ENCODE measurements at regions not wholly inside any gene's neighbourhood (a gene's known extent, or its start where the extent isn't known, plus 50 kb on each side); places are given as distances from the start of the nearest gene placed in this dataset.

DNA sequence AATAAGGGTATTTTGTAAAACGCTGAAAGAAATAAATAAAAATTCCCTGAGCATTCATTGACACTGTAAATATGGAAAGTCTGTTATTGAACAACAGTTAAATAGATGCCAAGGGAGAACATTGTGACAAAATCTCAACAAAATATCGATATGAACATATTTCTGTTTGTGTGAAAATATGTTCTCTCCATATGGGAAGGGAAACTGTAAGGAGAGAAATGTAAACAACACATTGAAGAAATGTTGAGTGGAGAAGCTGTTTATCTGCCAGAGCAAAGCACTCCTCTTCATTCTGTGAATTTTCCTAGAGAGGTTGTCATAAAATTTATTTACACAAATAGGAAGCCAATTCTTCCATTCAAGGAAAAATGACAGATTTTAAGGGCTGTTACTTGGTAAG lies 57.1 kb upstream of the EOMES start:
- ATAC-seq (ENCODE audit: insufficient read depth, low read depth) (no peak), DNase-seq (no peak)
- H4K20me1 ChIP-seq (ENCODE audit: insufficient read depth, low read length), result no peaks in the 10 kb centered on the region
- H3K27me3 ChIP-seq (ENCODE audit: insufficient read depth, low read length, poor library complexity), result no peaks in the 10 kb centered on the region
- no peaks in the 10 kb centered on the region for H3K9me3 ChIP-seq (ENCODE audit: insufficient read depth, low read length, severe bottlenecking)
- no peaks in the 10 kb centered on the region for H3K36me3 ChIP-seq (ENCODE audit: insufficient read depth, low read length)
- no peaks in the 10 kb centered on the region for H3K4me1 ChIP-seq (ENCODE audit: insufficient read depth, low read length)
- no peak overlapping the region for H3K27ac ChIP-seq (ENCODE audit: low read length)
- TF ChIP-seq EZH2 (IDR thresholded peaks at IDR 0.05; ENCODE audit: borderline replicate concordance, low read depth, low read length, severe bottlenecking) (no peak), CTCF (IDR thresholded peaks at IDR 0.05; ENCODE audit: borderline replicate concordance, extremely low read depth, low read length, poor library complexity, severe bottlenecking) (no peak)
- H3K4me3 ChIP-seq (ENCODE audit: low read depth in 1 of 2, low read length in 2 of 2), result no peak overlapping the region
- no peak overlapping the region for H2AFZ ChIP-seq (ENCODE audit: low read depth, low read length)
- H3K4me2 ChIP-seq (ENCODE audit: insufficient read depth, low read length), result no peak overlapping the region
- no peak overlapping the region for H3K9ac ChIP-seq (ENCODE audit: low read depth, low read length)
- H3K79me2 ChIP-seq (ENCODE audit: insufficient read depth, low read length), result no peaks in the 10 kb centered on the region

GRCh38 chr3:27789420-27789819 lies 67.3 kb upstream of the EOMES start:
- H3K4me2 ChIP-seq (ENCODE audit: insufficient read depth, low read length), result no peak overlapping the region
- H3K9me3 ChIP-seq (ENCODE audit: insufficient read depth, low read length, severe bottlenecking), result no peaks in the 10 kb centered on the region
- TF ChIP-seq EZH2 (IDR thresholded peaks at IDR 0.05; ENCODE audit: borderline replicate concordance, low read depth, low read length, severe bottlenecking) (no peak), CTCF (IDR thresholded peaks at IDR 0.05; ENCODE audit: borderline replicate concordance, extremely low read depth, low read length, poor library complexity, severe bottlenecking) (no peak)
- H4K20me1 ChIP-seq (ENCODE audit: insufficient read depth, low read length), result no peaks in the 10 kb centered on the region
- H3K36me3 ChIP-seq (ENCODE audit: insufficient read depth, low read length), result no peaks in the 10 kb centered on the region
- H3K4me1 ChIP-seq (ENCODE audit: insufficient read depth, low read length), result no peaks in the 10 kb centered on the region
- H3K79me2 ChIP-seq (ENCODE audit: insufficient read depth, low read length), result no peaks in the 10 kb centered on the region
- no peak overlapping the region for H3K9ac ChIP-seq (ENCODE audit: low read depth, low read length)
- DNase-seq, result no peak
- no peak for ATAC-seq (ENCODE audit: insufficient read depth, low read depth)
- no peak overlapping the region for H3K27ac ChIP-seq (ENCODE audit: low read length)
- no peak overlapping the region for H3K4me3 ChIP-seq (ENCODE audit: low read depth in 1 of 2, low read length in 2 of 2)
- H3K27me3 ChIP-seq (ENCODE audit: insufficient read depth, low read length, poor library complexity), result no peaks in the 10 kb centered on the region
- H2AFZ ChIP-seq (ENCODE audit: low read depth, low read length), result no peak overlapping the region

DNA sequence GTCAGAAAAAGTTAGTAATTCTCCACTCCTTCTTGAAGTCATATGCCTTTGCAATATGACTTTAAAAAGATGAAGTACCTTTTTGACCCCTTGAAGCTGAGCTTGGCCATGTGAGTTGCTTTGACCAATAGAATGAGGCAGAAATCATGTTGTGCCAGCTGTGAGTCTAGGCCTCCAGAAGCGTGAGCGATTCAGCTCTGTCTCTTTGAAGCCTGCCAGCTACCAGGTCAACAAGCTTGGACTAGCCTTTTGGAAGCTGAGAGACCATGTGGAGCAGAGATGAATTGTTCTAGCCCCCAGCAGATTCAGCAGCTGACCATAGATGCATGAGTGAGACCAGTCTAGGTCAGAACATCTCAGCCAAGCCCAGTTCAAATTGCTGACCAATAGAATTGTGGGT lies 69.8 kb upstream of the EOMES start:
- H3K4me2 ChIP-seq (ENCODE audit: insufficient read depth, low read length), result no peak overlapping the region
- H3K27me3 ChIP-seq (ENCODE audit: insufficient read depth, low read length, poor library complexity), result no peaks in the 10 kb centered on the region
- no peak for DNase-seq
- H3K9me3 ChIP-seq (ENCODE audit: insufficient read depth, low read length, severe bottlenecking), result no peaks in the 10 kb centered on the region
- no peak for ATAC-seq (ENCODE audit: insufficient read depth, low read depth)
- H3K79me2 ChIP-seq (ENCODE audit: insufficient read depth, low read length), result no peaks in the 10 kb centered on the region
- H3K4me1 ChIP-seq (ENCODE audit: insufficient read depth, low read length), result no peaks in the 10 kb centered on the region
- no peak overlapping the region for H3K4me3 ChIP-seq (ENCODE audit: low read depth in 1 of 2, low read length in 2 of 2)
- H3K36me3 ChIP-seq (ENCODE audit: insufficient read depth, low read length), result no peaks in the 10 kb centered on the region
- no peak overlapping the region for H3K9ac ChIP-seq (ENCODE audit: low read depth, low read length)
- H2AFZ ChIP-seq (ENCODE audit: low read depth, low read length), result no peak overlapping the region
- no peak overlapping the region for H3K27ac ChIP-seq (ENCODE audit: low read length)
- H4K20me1 ChIP-seq (ENCODE audit: insufficient read depth, low read length), result no peaks in the 10 kb centered on the region
- TF ChIP-seq CTCF (IDR thresholded peaks at IDR 0.05; ENCODE audit: borderline replicate concordance, extremely low read depth, low read length, poor library complexity, severe bottlenecking) (no peak), EZH2 (IDR thresholded peaks at IDR 0.05; ENCODE audit: borderline replicate concordance, low read depth, low read length, severe bottlenecking) (no peak)

DNA sequence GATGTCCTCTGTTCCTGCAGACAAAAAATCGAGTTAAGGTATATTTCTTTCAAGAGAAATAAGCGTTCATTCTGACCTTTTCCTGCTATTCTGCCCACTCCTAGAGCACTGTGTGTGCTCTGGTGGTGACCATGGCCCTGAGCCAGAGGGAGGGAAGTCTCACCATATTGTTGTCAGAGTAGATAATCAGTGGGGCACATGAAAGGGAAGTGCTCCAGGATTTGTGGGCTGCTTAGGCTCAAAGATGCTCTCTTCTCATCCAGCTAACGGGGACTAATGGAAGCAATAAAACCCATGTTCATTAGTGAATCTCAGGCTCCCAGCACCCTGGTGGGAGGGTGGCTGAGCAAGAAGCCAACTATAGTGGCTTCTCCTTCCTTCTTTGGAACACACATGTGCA lies 70.7 kb upstream of the EOMES start:
- no peaks in the 10 kb centered on the region for H3K4me1 ChIP-seq (ENCODE audit: insufficient read depth, low read length)

More for the DNA sequence above, 70.7 kb upstream of the EOMES start:
- Histone ChIP-seq H4K20me1 (ENCODE audit: insufficient read depth, low read length) (no peaks in the 10 kb centered on the region), H3K27me3 (ENCODE audit: insufficient read depth, low read length, poor library complexity) (no peaks in the 10 kb centered on the region), H3K9me3 (ENCODE audit: insufficient read depth, low read length, severe bottlenecking) (no peaks in the 10 kb centered on the region), H3K36me3 (ENCODE audit: insufficient read depth, low read length) (no peaks in the 10 kb centered on the region), H3K4me2 (ENCODE audit: insufficient read depth, low read length) (no peak overlapping the region), H3K27ac (ENCODE audit: low read length) (no peak overlapping the region), H3K9ac (ENCODE audit: low read depth, low read length) (no peak overlapping the region), H2AFZ (ENCODE audit: low read depth, low read length) (no peak overlapping the region), H3K4me3 (ENCODE audit: low read depth in 1 of 2, low read length in 2 of 2) (no peak overlapping the region), H3K79me2 (ENCODE audit: insufficient read depth, low read length) (no peaks in the 10 kb centered on the region)
- no peak for DNase-seq
- no peak for ATAC-seq (ENCODE audit: insufficient read depth, low read depth)
- TF ChIP-seq EZH2 (IDR thresholded peaks at IDR 0.05; ENCODE audit: borderline replicate concordance, low read depth, low read length, severe bottlenecking) (no peak), CTCF (IDR thresholded peaks at IDR 0.05; ENCODE audit: borderline replicate concordance, extremely low read depth, low read length, poor library complexity, severe bottlenecking) (no peak)

Data from DND-41 (cell line).